Rectal smooth muscle tissue (tissue), 1 donor: ENCODE measurements at regions not wholly inside any gene's neighbourhood (a gene's known extent, or its start where the extent isn't known, plus 50 kb on each side); places are given as distances from the start of the nearest gene placed in this dataset.

Experiments used
- H3K27ac ChIP-seq: one replicate; pipeline ENCODE4 v1.7.0; 2013; ENCODE audit warnings: low read depth, low read length, inconsistent platforms
- H3K27me3 ChIP-seq: one replicate; pipeline ENCODE4 v1.7.0; 2013; ENCODE audit warnings: low read length; ENCODE audit not compliant: control insufficient read depth, insufficient read depth
- H3K36me3 ChIP-seq: one replicate; pipeline ENCODE4 v1.7.0; 2013; ENCODE audit warnings: low read length; ENCODE audit not compliant: control insufficient read depth, insufficient read depth
- H3K4me1 ChIP-seq: one replicate; pipeline ENCODE4 v1.7.0; 2013; ENCODE audit warnings: low read length; ENCODE audit not compliant: control insufficient read depth, insufficient read depth
- H3K4me3 ChIP-seq: one replicate; pipeline ENCODE4 v1.7.0; 2013; ENCODE audit warnings: low read length
- H3K9ac ChIP-seq: one replicate; pipeline ENCODE4 v1.7.0; 2013; ENCODE audit warnings: low read length

- Histone ChIP-seq H3K4me1 (no peaks in the 10 kb centered on the region), H3K36me3 (no peaks in the 10 kb centered on the region), H3K27me3 (no peaks in the 10 kb centered on the region), H3K27ac (no peak overlapping the region), H3K9ac (no peak overlapping the region), H3K4me3 (no peak overlapping the region)
Observed at GRCh38 chr16:63530208-63530607, 1494.0 kb upstream of the CDH8 start.

GRCh38 chr16:63527404-63527803 lies 1491.2 kb upstream of the CDH8 start:
- Histone ChIP-seq H3K4me1 (no peaks in the 10 kb centered on the region), H3K27ac (no peak overlapping the region), H3K4me3 (no peak overlapping the region), H3K9ac (no peak overlapping the region), H3K27me3 (no peaks in the 10 kb centered on the region), H3K36me3 (no peaks in the 10 kb centered on the region)

- no peaks in the 10 kb centered on the region for H3K4me1 ChIP-seq
Observed at GRCh38 chr16:63516394-63516793, 1480.2 kb upstream of the CDH8 start.

GRCh38 chr16:63512910-63513309 lies 1476.7 kb upstream of the CDH8 start:
- Histone ChIP-seq H3K9ac (no peak overlapping the region), H3K27ac (no peak overlapping the region), H3K27me3 (no peaks in the 10 kb centered on the region), H3K4me3 (no peak overlapping the region), H3K36me3 (no peaks in the 10 kb centered on the region), H3K4me1 (no peaks in the 10 kb centered on the region)

More at GRCh38 chr16:63516394-63516793, 1480.2 kb upstream of the CDH8 start:
- no peaks in the 10 kb centered on the region for H3K36me3 ChIP-seq
- no peak overlapping the region for H3K4me3 ChIP-seq
- H3K9ac ChIP-seq: no peak overlapping the region
- no peaks in the 10 kb centered on the region for H3K27me3 ChIP-seq
- no peak overlapping the region for H3K27ac ChIP-seq

- H3K4me3 ChIP-seq: no peak overlapping the region
- H3K9ac ChIP-seq: no peak overlapping the region
- H3K27ac ChIP-seq: no peak overlapping the region
Observed at GRCh38 chr16:63497408-63497807, 1461.2 kb upstream of the CDH8 start.

GRCh38 chr16:63496282-63496681 lies 1460.0 kb upstream of the CDH8 start:
- no peaks in the 10 kb centered on the region for H3K4me1 ChIP-seq
- H3K27me3 ChIP-seq: no peaks in the 10 kb centered on the region
- H3K9ac ChIP-seq: no peak overlapping the region
- no peaks in the 10 kb centered on the region for H3K36me3 ChIP-seq
- H3K4me3 ChIP-seq: no peak overlapping the region
- no peak overlapping the region for H3K27ac ChIP-seq

More at GRCh38 chr16:63497408-63497807, 1461.2 kb upstream of the CDH8 start:
- Histone ChIP-seq H3K4me1 (no peaks in the 10 kb centered on the region), H3K36me3 (no peaks in the 10 kb centered on the region), H3K27me3 (no peaks in the 10 kb centered on the region)

- no peaks in the 10 kb centered on the region for H3K36me3 ChIP-seq
- no peak overlapping the region for H3K9ac ChIP-seq
- no peak overlapping the region for H3K27ac ChIP-seq
- H3K27me3 ChIP-seq: no peaks in the 10 kb centered on the region
- H3K4me3 ChIP-seq: no peak overlapping the region
- H3K4me1 ChIP-seq: no peaks in the 10 kb centered on the region
Observed at GRCh38 chr16:63488955-63489354, 1452.7 kb upstream of the CDH8 start.

GRCh38 chr16:63481060-63481459 lies 1444.8 kb upstream of the CDH8 start:
- Histone ChIP-seq H3K9ac (no peak overlapping the region), H3K36me3 (no peaks in the 10 kb centered on the region), H3K4me3 (no peak overlapping the region), H3K27ac (no peak overlapping the region), H3K4me1 (no peaks in the 10 kb centered on the region), H3K27me3 (no peaks in the 10 kb centered on the region)

GRCh38 chr16:63473725-63474124 lies 1437.5 kb upstream of the CDH8 start:
- Histone ChIP-seq H3K4me3 (no peak overlapping the region), H3K9ac (no peak overlapping the region), H3K36me3 (no peaks in the 10 kb centered on the region), H3K4me1 (no peaks in the 10 kb centered on the region), H3K27me3 (no peaks in the 10 kb centered on the region), H3K27ac (no peak overlapping the region)

- Histone ChIP-seq H3K36me3 (no peaks in the 10 kb centered on the region), H3K27me3 (no peaks in the 10 kb centered on the region), H3K27ac (no peak overlapping the region), H3K4me1 (no peaks in the 10 kb centered on the region), H3K9ac (no peak overlapping the region), H3K4me3 (no peak overlapping the region)
Observed at GRCh38 chr16:63467513-63467912, 1431.3 kb upstream of the CDH8 start.

- Histone ChIP-seq H3K4me3 (no peak overlapping the region), H3K9ac (no peak overlapping the region), H3K36me3 (no peaks in the 10 kb centered on the region), H3K27me3 (no peaks in the 10 kb centered on the region), H3K27ac (no peak overlapping the region), H3K4me1 (no peaks in the 10 kb centered on the region)
Observed at GRCh38 chr16:63462316-63462715, 1426.1 kb upstream of the CDH8 start.

- Histone ChIP-seq H3K27me3 (no peaks in the 10 kb centered on the region), H3K4me3 (no peak overlapping the region), H3K36me3 (no peaks in the 10 kb centered on the region), H3K27ac (no peak overlapping the region), H3K4me1 (no peaks in the 10 kb centered on the region), H3K9ac (no peak overlapping the region)
Observed at GRCh38 chr16:63461248-63461841, 1425.1 kb upstream of the CDH8 start.

- Histone ChIP-seq H3K4me1 (no peaks in the 10 kb centered on the region), H3K27me3 (no peaks in the 10 kb centered on the region), H3K27ac (no peak overlapping the region), H3K9ac (no peak overlapping the region), H3K36me3 (no peaks in the 10 kb centered on the region), H3K4me3 (no peak overlapping the region)
Observed at GRCh38 chr16:63458846-63459245, 1422.6 kb upstream of the CDH8 start.
